Activated CD8-positive, alpha-beta T cell treated with anti-CD3 and anti-CD28 coated beads for 36 hours (primary cell): ENCODE measurements at regions not wholly inside any gene's neighbourhood (a gene's known extent, or its start where the extent isn't known, plus 50 kb on each side); places are given as distances from the start of the nearest gene placed in this dataset.
"Not testable (repeated sequence)": the region's sequence is repeated elsewhere in the genome, so short reads cannot be mapped to it uniquely, and the experiment has no call there.

Source experiments
- ATAC-seq: fragments of 200-7000 bp; cut with Tn5 transposase; one replicate; pipeline ENCODE4 v1.10.0; 2021; ENCODE audit warnings: mild to moderate bottlenecking, moderate library complexity
- CTCF ChIA-PET: fragments of 350-600 bp; sonication (Branson Sonifier 250); formaldehyde crosslinking; loops from one replicate; lab custom pipeline; 2021; ENCODE audit warnings: antibody characterized with exemption; lab: Charles Lee
- POLR2A ChIA-PET: fragments of 350-600 bp; sonication (Branson Sonifier 250); formaldehyde crosslinking; loops from one replicate; lab custom pipeline; 2021; ENCODE audit warnings: antibody characterized with exemption; lab: Charles Lee
- DNase-seq: peaks from one replicate; pipeline ENCODE4 v3.0.0-alpha.2; 2020
- H3K27ac Mint-ChIP-seq: one replicate; pipeline ENCODE4 v1.8.0; 2021; ENCODE audit warnings: mild to moderate bottlenecking, mixed read lengths
- H3K27me3 Mint-ChIP-seq: one replicate; pipeline ENCODE4 v1.8.0; 2021; ENCODE audit warnings: mixed read lengths
- H3K36me3 Mint-ChIP-seq: one replicate; pipeline ENCODE4 v1.8.0; 2021; ENCODE audit warnings: low read depth, mixed read lengths
- H3K4me1 Mint-ChIP-seq: one replicate; pipeline ENCODE4 v1.8.0; 2021; ENCODE audit warnings: low read depth, mixed read lengths
- H3K4me3 Mint-ChIP-seq: one replicate; pipeline ENCODE4 v1.8.0; 2021; ENCODE audit warnings: mild to moderate bottlenecking, moderate library complexity, mixed read lengths
- H3K9me3 Mint-ChIP-seq: one replicate; pipeline ENCODE4 v1.8.0; 2021; ENCODE audit warnings: mixed read lengths
- CTCF ChIP-seq: fragments of 200-600 bp; IDR thresholded peaks from one replicate; pipeline ENCODE4 v1.8.0; 2022; ENCODE audit warnings: antibody characterized with exemption, mild to moderate bottlenecking
- intact Hi-C: fragments of 100-400 bp; cut with micrococcal nuclease; formaldehyde crosslinking; loops from one replicate; pipeline ENCODE4 v1.10.0; 2022

- no peak for ATAC-seq
- Mint-ChIP-seq H3K36me3 (peaks cover 2% of the 10 kb centered on the region), H3K9me3 (no peaks in the 10 kb centered on the region), H3K27ac (no peak overlapping the region), H3K4me3 (no peak overlapping the region), H3K4me1 (peaks cover 23% of the 10 kb centered on the region), H3K27me3 (peaks cover 2% of the 10 kb centered on the region)
- CTCF ChIA-PET, result no interaction called here
- TF ChIP-seq CTCF, result no peak
- no peak for DNase-seq
- POLR2A ChIA-PET, result no interaction called here
- intact Hi-C loops, result loop anchor here (5.0 kb wide), 1 partner anchor 673 kb away; a partner anchor contains a TSS
Measured at GRCh38 chr6:27804851-27805250, 107.3 kb downstream of the OR2B2 start.

GRCh38 chr6:27800731-27801373 is 111.3 kb downstream of the OR2B2 start:
- intact Hi-C loops, result no loop called here
- Mint-ChIP-seq H3K4me1 (peaks cover 6% of the 10 kb centered on the region), H3K27ac (no peak overlapping the region), H3K4me3 (no peak overlapping the region), H3K27me3 (peaks cover 2% of the 10 kb centered on the region), H3K36me3 (no peaks in the 10 kb centered on the region), H3K9me3 (no peaks in the 10 kb centered on the region)
- TF ChIP-seq CTCF, result no peak
- CTCF ChIA-PET, result interaction anchor here (1.3 to 2.2 kb wide), 2 partner anchors 29 to 95 kb away, joined by 3 to 8 read pairs; no protein-coding TSS in a partner anchor
- POLR2A ChIA-PET, result no interaction called here
- ATAC-seq, result no peak
- DNase-seq, result no peak

GRCh38 chr6:27797960-27798359 is 114.2 kb downstream of the OR2B2 start:
- no peak overlapping the region for H3K4me3 Mint-ChIP-seq
- H3K36me3 Mint-ChIP-seq, result no peaks in the 10 kb centered on the region
- no peak for ATAC-seq
- no peak for TF ChIP-seq CTCF
- ChIA-PET POLR2A (interaction anchor here (2.1 kb wide), 1 partner anchor 651 kb away, joined by 7 read pairs; a partner anchor contains a TSS), CTCF (interaction anchor here (1.1 to 2.9 kb wide), 4 partner anchors 9 to 46 kb away, joined by 3 to 22 read pairs (median 5); a partner anchor contains a TSS)
- H3K4me1 Mint-ChIP-seq, result peaks cover 12% of the 10 kb centered on the region
- no peak overlapping the region for H3K27ac Mint-ChIP-seq
- intact Hi-C loops, result no loop called here
- no peak for DNase-seq
- H3K27me3 Mint-ChIP-seq, result peaks cover under 1% of the 10 kb centered on the region
- no peaks in the 10 kb centered on the region for H3K9me3 Mint-ChIP-seq

- CTCF ChIA-PET, result interaction anchor here (0.8 to 2.9 kb wide), 28 partner anchors 8 to 1241 kb away, joined by 3 to 28 read pairs (median 4); a partner anchor contains a TSS
- H3K27ac Mint-ChIP-seq, intact Hi-C loops, H3K9me3 Mint-ChIP-seq, DNase-seq, H3K27me3 Mint-ChIP-seq, H3K4me3 Mint-ChIP-seq, H3K36me3 Mint-ChIP-seq, ATAC-seq: not testable (repeated sequence)
- peaks cover 22% of the 10 kb centered on the region for H3K4me1 Mint-ChIP-seq
- POLR2A ChIA-PET, result interaction anchor here (1.1 to 2.1 kb wide), 7 partner anchors 12 to 650 kb away, joined by 3 to 17 read pairs (median 5); a partner anchor contains a TSS
Measured at GRCh38 chr6:27796736-27797481, 115.3 kb downstream of the OR2B2 start.

- Mint-ChIP-seq H3K36me3 (no peaks in the 10 kb centered on the region), H3K27me3 (peaks cover 10% of the 10 kb centered on the region), H3K27ac (no peak overlapping the region), H3K4me3 (no peak overlapping the region), H3K9me3 (no peaks in the 10 kb centered on the region), H3K4me1 (peaks cover 30% of the 10 kb centered on the region)
- ChIA-PET POLR2A (interaction anchor here (0.6 to 1.7 kb wide), 9 partner anchors 12 to 1245 kb away, joined by 3 to 17 read pairs (median 5); a partner anchor contains a TSS), CTCF (interaction anchor here (0.6 to 2.9 kb wide), 27 partner anchors 11 to 1240 kb away, joined by 3 to 28 read pairs (median 4); a partner anchor contains a TSS)
- TF ChIP-seq CTCF, result peak; percentile 72
- ATAC-seq (peak; percentile 69), DNase-seq (peak; percentile 68)
- intact Hi-C loops, result no loop called here
Measured at GRCh38 chr6:27795697-27796494, 116.3 kb downstream of the OR2B2 start.
